Naive thymus-derived CD4-positive, alpha-beta T cell (primary cell): ENCODE measurements at regions not wholly inside any gene's neighbourhood (a gene's known extent, or its start where the extent isn't known, plus 50 kb on each side); places are given as distances from the start of the nearest gene placed in this dataset.

Source experiments
- ATAC-seq: fragments of 150-1000 bp; cut with Tn5 transposase; 2 replicates; pipeline ENCODE4 v1.10.0; 2021; ENCODE audit warnings: mild to moderate bottlenecking, moderate library complexity
- CTCF ChIA-PET: fragments of 350-600 bp; sonication (Branson Sonifier 250); formaldehyde crosslinking; loops from one replicate; lab custom pipeline; 2021; ENCODE audit warnings: antibody characterized with exemption; lab: Charles Lee
- POLR2A ChIA-PET: fragments of 350-600 bp; sonication (Branson Sonifier 250); formaldehyde crosslinking; loops from one replicate; lab custom pipeline; 2021; ENCODE audit warnings: antibody characterized with exemption, inconsistent platforms; lab: Charles Lee
- DNase-seq, 9 donors: peaks; one replicate each; pipeline versions ENCODE4 v3.0.0 to v3.0.0-alpha.2; 2020 to 2022; ENCODE audit warnings: mixed read lengths in 1 of 9
- H3K27ac ChIP-seq: one replicate; pipeline ENCODE4 v1.7.0; 2013; ENCODE audit warnings: mild to moderate bottlenecking, low read depth, low read length, moderate library complexity
- H3K27me3 ChIP-seq, 2 donors: one replicate each; pipeline ENCODE4 v1.7.0; 2013; ENCODE audit warnings: low read length in 2 of 2, mild to moderate bottlenecking in 2 of 2, moderate library complexity in 2 of 2; ENCODE audit not compliant: control insufficient read depth in 2 of 2, insufficient read depth in 2 of 2
- H3K36me3 ChIP-seq, 3 experiments: 1 replicate in 2 of 3; 2 replicates in 1 of 3; pipeline ENCODE4 v1.7.0; 2013; ENCODE audit warnings: low read length in 3 of 3, mild to moderate bottlenecking in 3 of 3, moderate library complexity in 1 of 3; ENCODE audit not compliant: insufficient read depth in 3 of 3, control insufficient read depth in 2 of 3
- H3K4me1 ChIP-seq, 2 donors: one replicate each; pipeline ENCODE4 v1.7.0; 2013; ENCODE audit warnings: low read length in 2 of 2, mild to moderate bottlenecking in 2 of 2, moderate library complexity in 1 of 2; ENCODE audit not compliant: control insufficient read depth in 2 of 2, insufficient read depth in 2 of 2
- H3K4me3 ChIP-seq: 2 replicates; pipeline ENCODE4 v1.7.0; 2013; ENCODE audit warnings: mild to moderate bottlenecking, low read length
- H3K9me3 ChIP-seq, 3 experiments: 1 replicate in 2 of 3; 2 replicates in 1 of 3; pipeline ENCODE4 v1.7.0; 2013; ENCODE audit warnings: low read length in 3 of 3; ENCODE audit not compliant: control insufficient read depth in 2 of 3
- H3K27ac Mint-ChIP-seq, 9 donors: one replicate each; pipeline ENCODE4 v1.8.0; 2020 to 2022; ENCODE audit warnings: mixed read lengths in 9 of 9, mild to moderate bottlenecking in 8 of 9, moderate library complexity in 5 of 9, inconsistent platforms in 2 of 9
- H3K27me3 Mint-ChIP-seq, 5 donors: one replicate each; pipeline ENCODE4 v1.8.0; 2021 to 2022; ENCODE audit warnings: mixed read lengths in 5 of 5, mild to moderate bottlenecking in 1 of 5
- H3K36me3 Mint-ChIP-seq, 5 donors: one replicate each; pipeline ENCODE4 v1.8.0; 2020 to 2022; ENCODE audit warnings: mixed read lengths in 5 of 5, mild to moderate bottlenecking in 3 of 5, inconsistent platforms in 1 of 5
- H3K4me1 Mint-ChIP-seq, 7 donors: one replicate each; pipeline ENCODE4 v1.8.0; 2020 to 2022; ENCODE audit warnings: mixed read lengths in 7 of 7, mild to moderate bottlenecking in 3 of 7, inconsistent platforms in 1 of 7
- H3K4me3 Mint-ChIP-seq, 10 donors: one replicate each; pipeline ENCODE4 v1.8.0; 2020 to 2022; ENCODE audit warnings: mild to moderate bottlenecking in 10 of 10, mixed read lengths in 10 of 10, moderate library complexity in 6 of 10, inconsistent platforms in 2 of 10
- H3K9me3 Mint-ChIP-seq, 11 donors: one replicate each; pipeline ENCODE4 v1.8.0; 2020 to 2022; ENCODE audit warnings: mixed read lengths in 11 of 11, mild to moderate bottlenecking in 4 of 11, inconsistent platforms in 1 of 11, moderate library complexity in 1 of 11
- intact Hi-C, 2 donors: fragments of 100-400 bp; cut with micrococcal nuclease; formaldehyde crosslinking; loops; one replicate each; pipeline ENCODE4 v1.15.1; 2023

- Histone ChIP-seq H3K27ac (no peak overlapping the region), H3K36me3 (no peaks in the 10 kb centered on the region), H3K4me3 (no peak overlapping the region), H3K4me1 (no peaks in the 10 kb centered on the region), H3K27me3 (no peaks in the 10 kb centered on the region), H3K9me3 (no peaks in the 10 kb centered on the region)
- POLR2A ChIA-PET = no interaction called here
- ATAC-seq (no peak), DNase-seq (no peak)
- intact Hi-C loops = no loop called here
- peaks cover 2 to 41% (median 16%) of the 10 kb centered on the region in 5 donors for H3K27me3 Mint-ChIP-seq
- no peak overlapping the region for H3K27ac Mint-ChIP-seq
- H3K4me3 Mint-ChIP-seq = no peak overlapping the region
- CTCF ChIA-PET = no interaction called here
- peaks cover 0 to 1% (median 0%) of the 10 kb centered on the region in 7 donors for H3K4me1 Mint-ChIP-seq
- H3K36me3 Mint-ChIP-seq = no peaks in the 10 kb centered on the region
- peaks cover 0 to 5% (median 0%) of the 10 kb centered on the region in 11 donors for H3K9me3 Mint-ChIP-seq
Observed at GRCh38 chr14:87868920-87869319, 124.1 kb downstream of the GALC start.

- intact Hi-C loops = no loop called here
- H3K27ac ChIP-seq = no peak overlapping the region
- peaks cover 0 to 1% (median 0%) of the 10 kb centered on the region in 7 donors for H3K4me1 Mint-ChIP-seq
- POLR2A ChIA-PET = no interaction called here
- H3K4me3 Mint-ChIP-seq = no peak overlapping the region
- H3K27me3 Mint-ChIP-seq = peaks cover 2 to 28% (median 12%) of the 10 kb centered on the region in 5 donors
- CTCF ChIA-PET = no interaction called here
- ATAC-seq (no peak), DNase-seq (no peak)
- H3K27ac Mint-ChIP-seq = no peak overlapping the region
- H3K9me3 ChIP-seq = no peaks in the 10 kb centered on the region
- no peaks in the 10 kb centered on the region for H3K36me3 Mint-ChIP-seq
- H3K4me3 ChIP-seq = no peak overlapping the region
- peaks cover 0 to 4% (median 0%) of the 10 kb centered on the region in 11 donors for H3K9me3 Mint-ChIP-seq
- no peaks in the 10 kb centered on the region for H3K27me3 ChIP-seq
- no peaks in the 10 kb centered on the region for H3K36me3 ChIP-seq
- no peaks in the 10 kb centered on the region for H3K4me1 ChIP-seq
Observed at GRCh38 chr14:87866116-87866515, 126.9 kb downstream of the GALC start.

- ChIA-PET CTCF (no interaction called here), POLR2A (no interaction called here)
- Mint-ChIP-seq H3K27ac (no peak overlapping the region), H3K4me1 (no peaks in the 10 kb centered on the region), H3K36me3 (no peaks in the 10 kb centered on the region), H3K27me3 (peaks cover 0 to 18% (median 13%) of the 10 kb centered on the region in 5 donors), H3K9me3 (peaks cover 0 to 4% (median 0%) of the 10 kb centered on the region in 11 donors), H3K4me3 (no peak overlapping the region)
- Histone ChIP-seq H3K27ac (no peak overlapping the region), H3K36me3 (no peaks in the 10 kb centered on the region), H3K4me3 (no peak overlapping the region), H3K27me3 (no peaks in the 10 kb centered on the region), H3K9me3 (no peaks in the 10 kb centered on the region), H3K4me1 (no peaks in the 10 kb centered on the region)
- DNase-seq (no peak), ATAC-seq (no peak)
- intact Hi-C loops = no loop called here
Observed at GRCh38 chr14:87864356-87865270, 128.4 kb downstream of the GALC start.

- Mint-ChIP-seq H3K27ac (no peak overlapping the region), H3K36me3 (no peaks in the 10 kb centered on the region), H3K4me3 (no peak overlapping the region), H3K27me3 (peaks cover 0 to 13% (median 5%) of the 10 kb centered on the region in 5 donors), H3K4me1 (no peaks in the 10 kb centered on the region), H3K9me3 (peaks cover 0 to 3% (median 0%) of the 10 kb centered on the region in 11 donors)
- H3K27me3 ChIP-seq = no peaks in the 10 kb centered on the region
- no peaks in the 10 kb centered on the region for H3K36me3 ChIP-seq
- ChIA-PET CTCF (no interaction called here), POLR2A (no interaction called here)
- H3K9me3 ChIP-seq = no peaks in the 10 kb centered on the region
- no peak overlapping the region for H3K27ac ChIP-seq
- DNase-seq (no peak), ATAC-seq (no peak)
- no peaks in the 10 kb centered on the region for H3K4me1 ChIP-seq
- H3K4me3 ChIP-seq = no peak overlapping the region
- intact Hi-C loops = no loop called here
Observed at GRCh38 chr14:87863047-87863446, 129.9 kb downstream of the GALC start.

GRCh38 chr14:87852107-87852506 is 140.9 kb downstream of the GALC start:
- Histone ChIP-seq H3K36me3 (no peaks in the 10 kb centered on the region), H3K4me1 (no peaks in the 10 kb centered on the region), H3K27ac (no peak overlapping the region), H3K27me3 (no peaks in the 10 kb centered on the region), H3K4me3 (no peak overlapping the region), H3K9me3 (no peaks in the 10 kb centered on the region)
- no peak overlapping the region for H3K27ac Mint-ChIP-seq
- peaks cover 0 to 28% (median 19%) of the 10 kb centered on the region in 5 donors for H3K27me3 Mint-ChIP-seq
- peaks cover 0 to 10% (median 0%) of the 10 kb centered on the region in 11 donors for H3K9me3 Mint-ChIP-seq
- ATAC-seq (no peak), DNase-seq (no peak)
- H3K4me1 Mint-ChIP-seq = no peaks in the 10 kb centered on the region
- POLR2A ChIA-PET = no interaction called here
- intact Hi-C loops = no loop called here
- CTCF ChIA-PET = no interaction called here
- H3K4me3 Mint-ChIP-seq = no peak overlapping the region
- H3K36me3 Mint-ChIP-seq = no peaks in the 10 kb centered on the region

GRCh38 chr14:87851190-87851589 is 141.8 kb downstream of the GALC start:
- H3K4me1 Mint-ChIP-seq = no peaks in the 10 kb centered on the region
- H3K27me3 ChIP-seq = no peaks in the 10 kb centered on the region
- intact Hi-C loops = no loop called here
- POLR2A ChIA-PET = no interaction called here
- no peak for DNase-seq
- no peak overlapping the region for H3K4me3 ChIP-seq
- no peaks in the 10 kb centered on the region for H3K4me1 ChIP-seq
- peaks cover 0 to 10% (median 0%) of the 10 kb centered on the region in 11 donors for H3K9me3 Mint-ChIP-seq
- no peaks in the 10 kb centered on the region for H3K9me3 ChIP-seq
- no peak overlapping the region for H3K4me3 Mint-ChIP-seq
- no peak overlapping the region for H3K27ac Mint-ChIP-seq
- H3K36me3 ChIP-seq = no peaks in the 10 kb centered on the region
- H3K27ac ChIP-seq = no peak overlapping the region
- peaks cover 0 to 30% (median 21%) of the 10 kb centered on the region in 5 donors for H3K27me3 Mint-ChIP-seq
- CTCF ChIA-PET = no interaction called here
- H3K36me3 Mint-ChIP-seq = no peaks in the 10 kb centered on the region
- ATAC-seq = no peak
